ENCODE measurements at regions not wholly inside any gene's neighbourhood (a gene's known extent, or its start where the extent isn't known, plus 50 kb on each side); places are given as distances from the start of the nearest gene placed in this dataset.

DNA sequence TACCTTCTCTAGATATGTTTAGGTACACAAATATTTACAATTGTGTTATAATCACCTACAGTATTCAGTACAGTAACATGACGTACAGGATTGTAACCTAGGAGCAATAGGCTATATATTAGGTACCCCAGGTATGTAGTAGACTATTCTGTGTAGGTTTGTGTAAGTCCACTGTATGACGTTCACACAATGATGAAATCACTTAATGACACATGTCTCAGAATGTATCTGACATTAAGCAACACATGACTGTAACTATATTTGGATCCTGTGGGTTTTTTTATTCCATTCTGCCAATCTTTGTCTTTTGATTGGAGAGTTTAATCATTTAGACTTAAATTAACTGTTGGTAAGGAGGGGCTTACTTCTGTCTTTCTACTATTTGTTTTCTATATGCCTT lies 52.1 kb downstream of the STYXL2 start:
- no peaks in the 10 kb centered on the region for H3K4me1 ChIP-seq
- no peak overlapping the region for H3K4me3 ChIP-seq
- no peaks in the 10 kb centered on the region for H3K27me3 ChIP-seq
- no peaks in the 10 kb centered on the region for H3K36me3 ChIP-seq
- no peak overlapping the region for H3K27ac ChIP-seq
- H3K9me3 ChIP-seq: peaks cover 0 to 5% of the 10 kb centered on the region in 2 donors
- no peak for DNase-seq (ENCODE audit: low spot score in 2 of 2)
- TF ChIP-seq POLR2A (IDR thresholded peaks at IDR 0.05): no peak
- TF ChIP-seq POLR2AphosphoS5 (IDR thresholded peaks at IDR 0.05): no peak
- TF ChIP-seq, protein P1, sequence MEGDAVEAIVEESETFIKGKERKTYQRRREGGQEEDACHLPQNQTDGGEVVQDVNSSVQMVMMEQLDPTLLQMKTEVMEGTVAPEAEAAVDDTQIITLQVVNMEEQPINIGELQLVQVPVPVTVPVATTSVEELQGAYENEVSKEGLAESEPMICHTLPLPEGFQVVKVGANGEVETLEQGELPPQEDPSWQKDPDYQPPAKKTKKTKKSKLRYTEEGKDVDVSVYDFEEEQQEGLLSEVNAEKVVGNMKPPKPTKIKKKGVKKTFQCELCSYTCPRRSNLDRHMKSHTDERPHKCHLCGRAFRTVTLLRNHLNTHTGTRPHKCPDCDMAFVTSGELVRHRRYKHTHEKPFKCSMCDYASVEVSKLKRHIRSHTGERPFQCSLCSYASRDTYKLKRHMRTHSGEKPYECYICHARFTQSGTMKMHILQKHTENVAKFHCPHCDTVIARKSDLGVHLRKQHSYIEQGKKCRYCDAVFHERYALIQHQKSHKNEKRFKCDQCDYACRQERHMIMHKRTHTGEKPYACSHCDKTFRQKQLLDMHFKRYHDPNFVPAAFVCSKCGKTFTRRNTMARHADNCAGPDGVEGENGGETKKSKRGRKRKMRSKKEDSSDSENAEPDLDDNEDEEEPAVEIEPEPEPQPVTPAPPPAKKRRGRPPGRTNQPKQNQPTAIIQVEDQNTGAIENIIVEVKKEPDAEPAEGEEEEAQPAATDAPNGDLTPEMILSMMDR (IDR thresholded peaks at IDR 0.05): no peak
- intact Hi-C loops (cut with DNase I; ENCODE audit: low total_unique reads): no loop called here

DNA sequence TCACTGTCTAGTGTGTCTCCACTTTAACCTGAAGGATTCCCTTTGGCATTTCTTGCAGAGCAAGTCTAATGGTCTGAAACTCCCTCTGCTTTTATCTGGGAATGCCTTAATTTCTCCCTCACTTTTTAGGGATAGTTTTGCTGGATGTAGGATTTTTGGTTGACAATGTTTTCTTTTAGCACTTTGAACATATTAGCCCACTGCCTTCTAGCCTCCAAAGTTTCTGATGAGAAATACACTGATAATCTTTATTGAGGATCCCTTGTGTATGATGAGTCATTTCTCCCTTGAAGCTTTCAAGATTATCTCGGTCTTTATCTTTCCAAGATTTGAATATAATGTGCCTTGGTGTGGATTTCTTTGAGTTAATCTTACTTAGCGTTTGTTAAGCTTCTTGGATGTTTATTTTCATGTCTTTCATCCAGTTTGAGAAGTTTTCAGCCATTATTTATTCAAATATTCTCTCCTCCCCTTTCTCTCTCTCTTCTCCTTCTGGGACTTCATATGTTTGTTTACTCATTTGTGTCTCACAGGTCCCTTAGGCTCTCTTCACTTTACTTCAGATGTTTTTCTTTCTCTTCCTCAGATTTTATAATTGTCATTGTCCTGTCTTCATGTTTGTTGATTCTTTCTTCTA lies 53.1 kb downstream of the STYXL2 start:
- H3K4me3 ChIP-seq: no peak overlapping the region
- H3K36me3 ChIP-seq: no peaks in the 10 kb centered on the region
- no peaks in the 10 kb centered on the region for H3K27me3 ChIP-seq
- no peak for DNase-seq (ENCODE audit: low spot score in 2 of 2)
- no peak overlapping the region for H3K27ac ChIP-seq
- intact Hi-C loops (cut with DNase I; ENCODE audit: low total_unique reads): no loop called here
- peaks cover 0 to 5% of the 10 kb centered on the region in 2 donors for H3K9me3 ChIP-seq
- H3K4me1 ChIP-seq: no peaks in the 10 kb centered on the region
- TF ChIP-seq, protein P1 (IDR thresholded peaks at IDR 0.05): no peak
- TF ChIP-seq POLR2A (IDR thresholded peaks at IDR 0.05): no peak
- no peak for TF ChIP-seq POLR2AphosphoS5 (IDR thresholded peaks at IDR 0.05)

DNA sequence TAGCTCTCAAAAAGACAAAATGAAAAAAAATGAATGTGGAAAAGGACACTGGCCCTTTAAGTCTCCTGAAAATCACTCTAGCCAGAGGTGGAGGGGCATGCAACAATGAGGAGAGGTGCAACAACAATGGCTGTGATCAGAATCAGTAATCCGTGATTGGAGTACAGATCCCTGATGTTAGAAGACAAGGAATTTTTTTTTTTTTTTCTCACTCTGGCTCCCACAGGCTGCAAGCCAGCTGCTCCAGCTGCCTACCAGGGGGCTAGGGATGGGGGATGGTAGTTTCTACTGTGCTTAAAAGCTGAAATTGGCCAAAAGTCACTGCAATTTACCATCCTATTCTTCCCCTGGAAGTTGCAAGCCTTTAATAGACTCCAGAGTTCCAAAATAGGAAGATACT lies 54.5 kb downstream of the STYXL2 start:
- intact Hi-C loops (cut with DNase I; ENCODE audit: low total_unique reads): no loop called here
- no peak for DNase-seq (ENCODE audit: low spot score in 2 of 2)

DNA sequence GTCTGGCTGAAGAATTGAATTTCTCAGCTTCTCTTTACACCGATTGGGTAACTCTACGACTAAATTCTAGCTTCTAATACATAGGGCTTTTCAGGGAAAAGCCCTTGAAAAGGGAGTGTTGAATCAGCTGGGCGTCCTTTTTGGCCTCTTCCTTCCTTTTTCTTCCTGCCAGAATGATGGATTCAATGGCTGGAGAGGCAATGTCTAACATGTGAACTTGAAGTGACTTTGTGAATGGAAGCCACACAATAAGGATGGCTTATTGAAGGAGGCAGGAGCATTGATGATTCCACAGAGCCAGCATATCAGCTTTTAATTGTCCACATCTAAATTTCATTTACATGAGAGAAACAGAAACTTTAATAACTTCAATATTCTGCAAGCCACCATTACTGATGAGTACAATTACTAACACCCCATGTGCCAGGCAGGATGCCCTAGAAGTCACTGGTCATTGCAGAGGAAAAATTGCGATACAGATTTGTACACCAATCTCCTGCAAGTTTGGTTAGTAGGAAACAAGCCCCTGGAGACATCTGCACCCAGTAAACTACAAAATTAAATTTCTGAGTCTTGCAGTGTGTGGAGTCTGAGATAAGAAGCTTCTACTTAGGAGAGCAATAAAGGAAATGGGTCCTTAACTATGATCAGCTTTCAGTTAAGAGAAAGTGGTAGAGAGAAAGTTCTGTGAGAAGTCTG lies 56.1 kb downstream of the STYXL2 start:
- DNase-seq (ENCODE audit: low spot score in 2 of 2): no peak
- Histone ChIP-seq H3K9me3 (peaks cover 0 to 5% of the 10 kb centered on the region in 2 donors), H3K27ac (no peak overlapping the region), H3K4me1 (no peaks in the 10 kb centered on the region), H3K27me3 (no peaks in the 10 kb centered on the region), H3K4me3 (no peak overlapping the region), H3K36me3 (no peaks in the 10 kb centered on the region)
- intact Hi-C loops (cut with DNase I; ENCODE audit: low total_unique reads): no loop called here
- TF ChIP-seq POLR2A (IDR thresholded peaks at IDR 0.05) (no peak), POLR2AphosphoS5 (IDR thresholded peaks at IDR 0.05) (no peak)
- TF ChIP-seq, protein P1 (IDR thresholded peaks at IDR 0.05): no peak

More for the DNA sequence above, 54.5 kb downstream of the STYXL2 start:
- no peak overlapping the region for H3K27ac ChIP-seq
- H3K4me1 ChIP-seq: no peaks in the 10 kb centered on the region
- H3K4me3 ChIP-seq: no peak overlapping the region
- H3K9me3 ChIP-seq: peaks cover 0 to 5% of the 10 kb centered on the region in 2 donors
- TF ChIP-seq, protein P1 (IDR thresholded peaks at IDR 0.05): no peak
- no peak for TF ChIP-seq POLR2A (IDR thresholded peaks at IDR 0.05)
- no peak for TF ChIP-seq POLR2AphosphoS5 (IDR thresholded peaks at IDR 0.05)
- H3K36me3 ChIP-seq: no peaks in the 10 kb centered on the region
- H3K27me3 ChIP-seq: no peaks in the 10 kb centered on the region

DNA sequence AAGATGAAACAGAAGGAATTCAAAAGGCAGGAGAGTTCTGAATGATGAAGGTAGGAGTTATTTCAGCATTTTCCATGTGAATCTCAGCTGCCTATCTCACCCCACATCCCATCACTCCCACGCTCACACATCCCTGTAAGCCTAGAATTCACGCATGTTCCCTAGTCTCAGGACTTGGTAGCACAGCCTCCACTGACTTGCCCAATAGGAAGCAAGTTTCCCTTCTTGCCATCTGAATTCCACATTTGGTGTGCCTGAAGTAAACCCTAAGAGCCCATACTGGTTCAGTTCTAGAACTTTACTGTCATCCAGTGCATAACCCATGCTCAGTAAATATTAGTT lies 56.6 kb downstream of the STYXL2 start:
- Histone ChIP-seq H3K4me3 (no peak overlapping the region), H3K27ac (no peak overlapping the region), H3K4me1 (no peaks in the 10 kb centered on the region), H3K27me3 (no peaks in the 10 kb centered on the region), H3K9me3 (peaks cover 0 to 5% of the 10 kb centered on the region in 2 donors), H3K36me3 (no peaks in the 10 kb centered on the region)
- intact Hi-C loops (cut with DNase I; ENCODE audit: low total_unique reads): no loop called here
- TF ChIP-seq, protein P1 (IDR thresholded peaks at IDR 0.05): no peak
- TF ChIP-seq POLR2A (IDR thresholded peaks at IDR 0.05) (no peak), POLR2AphosphoS5 (IDR thresholded peaks at IDR 0.05) (no peak)
- DNase-seq (ENCODE audit: low spot score in 2 of 2): no peak
